ENCODE measurements at regions not wholly inside any gene's neighbourhood (a gene's known extent, or its start where the extent isn't known, plus 50 kb on each side); places are given as distances from the start of the nearest gene placed in this dataset.

DNA sequence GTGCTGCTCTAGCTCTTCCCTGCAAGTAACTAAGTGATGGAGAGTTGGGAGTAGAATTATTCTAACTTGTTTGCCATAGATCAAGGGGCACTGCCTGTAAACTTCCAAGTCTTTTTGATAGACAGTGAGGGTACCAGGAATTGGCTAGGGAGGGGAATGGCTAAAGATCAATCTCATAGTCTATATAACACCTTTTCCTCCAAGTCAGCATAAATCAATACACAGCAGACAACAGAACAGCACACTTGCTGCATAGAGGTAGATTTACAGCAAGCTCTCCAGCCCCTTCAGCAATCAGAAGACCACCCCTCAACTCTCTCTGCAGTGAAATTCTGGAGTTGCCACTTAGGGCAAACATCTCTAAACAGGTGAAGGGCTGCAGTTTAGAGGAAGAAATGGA is 643.5 kb upstream of the KLF4 start:
- H2BK15ac ChIP-seq (ENCODE audit: low read depth, low read length) = no peak overlapping the region
- H3K27me3 ChIP-seq (ENCODE audit: insufficient read depth, low read length) = no peaks in the 10 kb centered on the region
- peaks cover 6% of the 10 kb centered on the region; the same call in 1 of the 2 replicates for H3K4me1 ChIP-seq (ENCODE audit: insufficient read depth, low read length)
- no peaks in the 10 kb centered on the region for H3K79me2 ChIP-seq (ENCODE audit: insufficient read depth, low read length)
- no peak overlapping the region for H3K4me2 ChIP-seq (ENCODE audit: insufficient read depth, insufficient read length, low read length)
- H3K14ac ChIP-seq (ENCODE audit: insufficient read depth, low read length) = no peak overlapping the region
- H3K4ac ChIP-seq (ENCODE audit: low read depth, low read length) = no peak overlapping the region
- no peak overlapping the region for H3T11ph ChIP-seq (ENCODE audit: low read length)
- no peak overlapping the region for H3K18ac ChIP-seq (ENCODE audit: insufficient read length, low read depth, low read length)
- no peak overlapping the region for H3K27ac Mint-ChIP-seq
- no peak overlapping the region for H4K5ac ChIP-seq (ENCODE audit: insufficient read length, low read depth, low read length)
- H2BK20ac ChIP-seq (ENCODE audit: low read depth, low read length, poor library complexity, severe bottlenecking) = no peak overlapping the region
- no peak overlapping the region for H3K56ac ChIP-seq (ENCODE audit: insufficient read length, low read depth, low read length)
- no peaks in the 10 kb centered on the region for H3K9me3 ChIP-seq (ENCODE audit: control insufficient read depth, low read depth, low read length)
- no peak overlapping the region for H2BK5ac ChIP-seq (ENCODE audit: insufficient read length, low read length)
- H3K9me3 Mint-ChIP-seq = no peaks in the 10 kb centered on the region; a peak in 1 of 5 replicates
- H3K4me3 Mint-ChIP-seq = no peak overlapping the region; a peak in 1 of 5 replicates
- no peaks in the 10 kb centered on the region for H4K20me1 ChIP-seq (ENCODE audit: control insufficient read depth, insufficient read depth, insufficient read length)
- H2AFZ ChIP-seq (ENCODE audit: low read length) = no peak overlapping the region
- H3K9ac ChIP-seq (ENCODE audit: extremely low read depth, insufficient read length, low read length) = no peak overlapping the region
- peaks cover 38 to 44% of the 10 kb centered on the region in 2 experiments for H3K4me1 Mint-ChIP-seq
- DNase-seq = no peak
- H2AK5ac ChIP-seq (ENCODE audit: insufficient read length, low read length) = no peak overlapping the region
- no peak overlapping the region for H4K91ac ChIP-seq (ENCODE audit: insufficient read length, low read depth, low read length)
- no peak overlapping the region for H2BK120ac ChIP-seq (ENCODE audit: low read depth, low read length, poor library complexity, severe bottlenecking)
- no peaks in the 10 kb centered on the region for H3K23me2 ChIP-seq (ENCODE audit: insufficient read length, low read depth, low read length, poor library complexity, severe bottlenecking)
- no peaks in the 10 kb centered on the region for H3K27me3 Mint-ChIP-seq (ENCODE audit: low read depth)
- no peaks in the 10 kb centered on the region; a peak in 1 of 7 replicates for H3K36me3 Mint-ChIP-seq (ENCODE audit: insufficient read depth in 1 of 3, low read depth in 3 of 3)
- TF ChIP-seq, protein P1, sequence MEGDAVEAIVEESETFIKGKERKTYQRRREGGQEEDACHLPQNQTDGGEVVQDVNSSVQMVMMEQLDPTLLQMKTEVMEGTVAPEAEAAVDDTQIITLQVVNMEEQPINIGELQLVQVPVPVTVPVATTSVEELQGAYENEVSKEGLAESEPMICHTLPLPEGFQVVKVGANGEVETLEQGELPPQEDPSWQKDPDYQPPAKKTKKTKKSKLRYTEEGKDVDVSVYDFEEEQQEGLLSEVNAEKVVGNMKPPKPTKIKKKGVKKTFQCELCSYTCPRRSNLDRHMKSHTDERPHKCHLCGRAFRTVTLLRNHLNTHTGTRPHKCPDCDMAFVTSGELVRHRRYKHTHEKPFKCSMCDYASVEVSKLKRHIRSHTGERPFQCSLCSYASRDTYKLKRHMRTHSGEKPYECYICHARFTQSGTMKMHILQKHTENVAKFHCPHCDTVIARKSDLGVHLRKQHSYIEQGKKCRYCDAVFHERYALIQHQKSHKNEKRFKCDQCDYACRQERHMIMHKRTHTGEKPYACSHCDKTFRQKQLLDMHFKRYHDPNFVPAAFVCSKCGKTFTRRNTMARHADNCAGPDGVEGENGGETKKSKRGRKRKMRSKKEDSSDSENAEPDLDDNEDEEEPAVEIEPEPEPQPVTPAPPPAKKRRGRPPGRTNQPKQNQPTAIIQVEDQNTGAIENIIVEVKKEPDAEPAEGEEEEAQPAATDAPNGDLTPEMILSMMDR (conservative IDR thresholded peaks at IDR 0.05) = no peak
- no peak overlapping the region for H3K23ac ChIP-seq (ENCODE audit: insufficient read length, low read depth, low read length)
- H3K27ac ChIP-seq (ENCODE audit: insufficient read length, low read depth, low read length) = no peak overlapping the region
- H3K79me1 ChIP-seq (ENCODE audit: insufficient read depth, low read depth, low read length, poor library complexity, severe bottlenecking) = no peaks in the 10 kb centered on the region
- no peak overlapping the region for H4K8ac ChIP-seq (replicated peaks; ENCODE audit: insufficient read length, low read depth, low read length)
- H2BK12ac ChIP-seq (ENCODE audit: insufficient read length, low read depth, low read length) = no peak overlapping the region
